GM23338 (cell line): ENCODE measurements at regions not wholly inside any gene's neighbourhood (a gene's known extent, or its start where the extent isn't known, plus 50 kb on each side); places are given as distances from the start of the nearest gene placed in this dataset.

Experiments
- CTCF ChIP-seq, 2 experiments: fragments of 200-600 bp in 1 of 2; sonication (generic) in 1 of 2; conservative IDR thresholded peaks; 2 replicates each; pipeline versions ENCODE4 v1.5.1 to v1.6.1; 2016 to 2017; ENCODE audit warnings: antibody characterized with exemption in 2 of 2, low read depth in 2 of 2, mild to moderate bottlenecking in 2 of 2, moderate library complexity in 1 of 2
- EZH2 ChIP-seq: fragments of 200-600 bp; sonication (generic); IDR thresholded peaks from one replicate; pipeline ENCODE4 v1.8.0; 2017; ENCODE audit warnings: antibody characterized with exemption, mild to moderate bottlenecking, low read depth; ENCODE audit not compliant: unreplicated experiment
- EZH2phosphoT487 ChIP-seq: fragments of 200-600 bp; sonication (generic); IDR thresholded peaks from one replicate; pipeline ENCODE4 v1.8.1; 2018; ENCODE audit warnings: antibody characterized with exemption; ENCODE audit not compliant: unreplicated experiment
- POLR2AphosphoS5 ChIP-seq: IDR thresholded peaks from 2 replicates; pipeline ENCODE4 v1.6.1; 2016; ENCODE audit warnings: antibody characterized with exemption, low read depth
- STAT1 ChIP-seq: IDR thresholded peaks from one replicate; pipeline ENCODE4 v1.6.1; 2016; ENCODE audit warnings: antibody characterized with exemption; ENCODE audit not compliant: unreplicated experiment

GRCh38 chr2:122480501-122481243 is 725.2 kb downstream of the TSN start:
- no peak for TF ChIP-seq POLR2AphosphoS5
- TF ChIP-seq CTCF (conservative IDR thresholded peaks at IDR 0.05; ENCODE audit: low read depth in 2 of 2) = no peak
- TF ChIP-seq STAT1 = no peak
- TF ChIP-seq EZH2phosphoT487 = no peak
- no peak for TF ChIP-seq EZH2
